ENCODE measurements at regions not wholly inside any gene's neighbourhood (a gene's known extent, or its start where the extent isn't known, plus 50 kb on each side); places are given as distances from the start of the nearest gene placed in this dataset.

- no peak overlapping the region for H3K27ac ChIP-seq (ENCODE audit: low read depth in 2 of 2, low read length in 1 of 2)
- H3K4me3 ChIP-seq (ENCODE audit: low read depth in 1 of 2, low read length in 2 of 2) = no peak overlapping the region
- no peaks in the 10 kb centered on the region for H3K36me3 ChIP-seq (ENCODE audit: control insufficient read depth in 2 of 2, insufficient read depth in 2 of 2, low read length in 1 of 2)
- H3K4me1 ChIP-seq (ENCODE audit: control insufficient read depth in 2 of 2, insufficient read depth in 2 of 2, low read length in 1 of 2) = peaks cover 0 to 7% of the 10 kb centered on the region in 2 donors
- 76 to 88% methylated on average over 2 of the region's 2 CpGs for WGBS, 2 donors
- H3K27me3 ChIP-seq (ENCODE audit: control insufficient read depth in 1 of 2, insufficient read depth in 2 of 2, low read length in 2 of 2) = no peaks in the 10 kb centered on the region
- no peaks in the 10 kb centered on the region for H3K9me3 ChIP-seq (ENCODE audit: control insufficient read depth in 2 of 2, insufficient read depth in 1 of 2, low read depth in 1 of 2, low read length in 1 of 2)
Observed at GRCh38 chr14:51535443-51536044, 116.2 kb upstream of the FRMD6 start.

- no peaks in the 10 kb centered on the region for H3K9me3 ChIP-seq (ENCODE audit: control insufficient read depth in 2 of 2, insufficient read depth in 1 of 2, low read depth in 1 of 2, low read length in 1 of 2)
- H3K4me1 ChIP-seq (ENCODE audit: control insufficient read depth in 2 of 2, insufficient read depth in 2 of 2, low read length in 1 of 2) = peaks cover 0 to 3% of the 10 kb centered on the region in 2 donors
- H3K27ac ChIP-seq (ENCODE audit: low read depth in 2 of 2, low read length in 1 of 2) = no peak overlapping the region
- no peaks in the 10 kb centered on the region for H3K27me3 ChIP-seq (ENCODE audit: control insufficient read depth in 1 of 2, insufficient read depth in 2 of 2, low read length in 2 of 2)
- 92 to 93% methylated on average over 1 of the region's 1 CpG for WGBS, 2 donors
- H3K36me3 ChIP-seq (ENCODE audit: control insufficient read depth in 2 of 2, insufficient read depth in 2 of 2, low read length in 1 of 2) = no peaks in the 10 kb centered on the region
- H3K4me3 ChIP-seq (ENCODE audit: low read depth in 1 of 2, low read length in 2 of 2) = no peak overlapping the region
Observed at GRCh38 chr14:51538973-51539372, 112.7 kb upstream of the FRMD6 start.

- H3K36me3 ChIP-seq (ENCODE audit: control insufficient read depth in 2 of 2, insufficient read depth in 2 of 2, low read length in 1 of 2) = no peaks in the 10 kb centered on the region
- H3K27ac ChIP-seq (ENCODE audit: low read depth in 2 of 2, low read length in 1 of 2) = no peak overlapping the region
- no peaks in the 10 kb centered on the region for H3K27me3 ChIP-seq (ENCODE audit: control insufficient read depth in 1 of 2, insufficient read depth in 2 of 2, low read length in 2 of 2)
- H3K4me1 ChIP-seq (ENCODE audit: control insufficient read depth in 2 of 2, insufficient read depth in 2 of 2, low read length in 1 of 2) = peaks cover 0 to 3% of the 10 kb centered on the region in 2 donors
- 11 to 16% methylated on average over 1 of the region's 1 CpG for WGBS, 2 donors
- no peak overlapping the region for H3K4me3 ChIP-seq (ENCODE audit: low read depth in 1 of 2, low read length in 2 of 2)
- no peaks in the 10 kb centered on the region for H3K9me3 ChIP-seq (ENCODE audit: control insufficient read depth in 2 of 2, insufficient read depth in 1 of 2, low read depth in 1 of 2, low read length in 1 of 2)
Observed at GRCh38 chr14:51539571-51540037, 112.1 kb upstream of the FRMD6 start.

GRCh38 chr14:51540364-51540763 is 111.3 kb upstream of the FRMD6 start:
- Histone ChIP-seq H3K27me3 (ENCODE audit: control insufficient read depth in 1 of 2, insufficient read depth in 2 of 2, low read length in 2 of 2) (no peaks in the 10 kb centered on the region), H3K27ac (ENCODE audit: low read depth in 2 of 2, low read length in 1 of 2) (no peak overlapping the region), H3K4me3 (ENCODE audit: low read depth in 1 of 2, low read length in 2 of 2) (no peak overlapping the region), H3K9me3 (ENCODE audit: control insufficient read depth in 2 of 2, insufficient read depth in 1 of 2, low read depth in 1 of 2, low read length in 1 of 2) (no peaks in the 10 kb centered on the region), H3K4me1 (ENCODE audit: control insufficient read depth in 2 of 2, insufficient read depth in 2 of 2, low read length in 1 of 2) (peaks cover 0 to 3% of the 10 kb centered on the region in 2 donors), H3K36me3 (ENCODE audit: control insufficient read depth in 2 of 2, insufficient read depth in 2 of 2, low read length in 1 of 2) (no peaks in the 10 kb centered on the region)
- WGBS, 2 donors = 80 to 88% methylated on average over 3 of the region's 3 CpGs

- H3K27ac ChIP-seq (ENCODE audit: low read depth in 2 of 2, low read length in 1 of 2) = no peak overlapping the region
- H3K4me3 ChIP-seq (ENCODE audit: low read depth in 1 of 2, low read length in 2 of 2) = no peak overlapping the region
- no peaks in the 10 kb centered on the region for H3K9me3 ChIP-seq (ENCODE audit: control insufficient read depth in 2 of 2, insufficient read depth in 1 of 2, low read depth in 1 of 2, low read length in 1 of 2)
- no peaks in the 10 kb centered on the region for H3K27me3 ChIP-seq (ENCODE audit: control insufficient read depth in 1 of 2, insufficient read depth in 2 of 2, low read length in 2 of 2)
- 52 to 61% methylated on average over 4 of the region's 4 CpGs for WGBS, 2 donors
- H3K36me3 ChIP-seq (ENCODE audit: control insufficient read depth in 2 of 2, insufficient read depth in 2 of 2, low read length in 1 of 2) = no peaks in the 10 kb centered on the region
- peaks cover 0 to 3% of the 10 kb centered on the region in 2 donors for H3K4me1 ChIP-seq (ENCODE audit: control insufficient read depth in 2 of 2, insufficient read depth in 2 of 2, low read length in 1 of 2)
Observed at GRCh38 chr14:51544471-51544870, 107.2 kb upstream of the FRMD6 start.

- H3K27ac ChIP-seq (ENCODE audit: low read depth in 2 of 2, low read length in 1 of 2) = no peak overlapping the region
- WGBS, 2 donors = 58 to 62% methylated on average over 3 of the region's 3 CpGs
Observed at GRCh38 chr14:51544901-51545300, 106.8 kb upstream of the FRMD6 start.

GRCh38 chr14:51545396-51545795 is 106.3 kb upstream of the FRMD6 start:
- H3K4me1 ChIP-seq (ENCODE audit: control insufficient read depth in 2 of 2, insufficient read depth in 2 of 2, low read length in 1 of 2) = no peaks in the 10 kb centered on the region
- H3K9me3 ChIP-seq (ENCODE audit: control insufficient read depth in 2 of 2, insufficient read depth in 1 of 2, low read depth in 1 of 2, low read length in 1 of 2) = no peaks in the 10 kb centered on the region
- H3K36me3 ChIP-seq (ENCODE audit: control insufficient read depth in 2 of 2, insufficient read depth in 2 of 2, low read length in 1 of 2) = no peaks in the 10 kb centered on the region
- H3K27me3 ChIP-seq (ENCODE audit: control insufficient read depth in 1 of 2, insufficient read depth in 2 of 2, low read length in 2 of 2) = no peaks in the 10 kb centered on the region
- H3K4me3 ChIP-seq (ENCODE audit: low read depth in 1 of 2, low read length in 2 of 2) = no peak overlapping the region
- 63 to 65% methylated on average over 3 of the region's 3 CpGs for whole genome bisulfite sequencing, 2 donors
- H3K27ac ChIP-seq (ENCODE audit: low read depth in 2 of 2, low read length in 1 of 2) = no peak overlapping the region

More at GRCh38 chr14:51544901-51545300, 106.8 kb upstream of the FRMD6 start:
- Histone ChIP-seq H3K4me3 (ENCODE audit: low read depth in 1 of 2, low read length in 2 of 2) (no peak overlapping the region), H3K4me1 (ENCODE audit: control insufficient read depth in 2 of 2, insufficient read depth in 2 of 2, low read length in 1 of 2) (peaks cover 0 to 2% of the 10 kb centered on the region in 2 donors), H3K9me3 (ENCODE audit: control insufficient read depth in 2 of 2, insufficient read depth in 1 of 2, low read depth in 1 of 2, low read length in 1 of 2) (no peaks in the 10 kb centered on the region), H3K27me3 (ENCODE audit: control insufficient read depth in 1 of 2, insufficient read depth in 2 of 2, low read length in 2 of 2) (no peaks in the 10 kb centered on the region), H3K36me3 (ENCODE audit: control insufficient read depth in 2 of 2, insufficient read depth in 2 of 2, low read length in 1 of 2) (no peaks in the 10 kb centered on the region)

GRCh38 chr14:51546099-51546498 is 105.6 kb upstream of the FRMD6 start:
- Histone ChIP-seq H3K4me3 (ENCODE audit: low read depth in 1 of 2, low read length in 2 of 2) (no peak overlapping the region), H3K4me1 (ENCODE audit: control insufficient read depth in 2 of 2, insufficient read depth in 2 of 2, low read length in 1 of 2) (no peaks in the 10 kb centered on the region), H3K27ac (ENCODE audit: low read depth in 2 of 2, low read length in 1 of 2) (no peak overlapping the region), H3K36me3 (ENCODE audit: control insufficient read depth in 2 of 2, insufficient read depth in 2 of 2, low read length in 1 of 2) (no peaks in the 10 kb centered on the region), H3K27me3 (ENCODE audit: control insufficient read depth in 1 of 2, insufficient read depth in 2 of 2, low read length in 2 of 2) (no peaks in the 10 kb centered on the region), H3K9me3 (ENCODE audit: control insufficient read depth in 2 of 2, insufficient read depth in 1 of 2, low read depth in 1 of 2, low read length in 1 of 2) (no peaks in the 10 kb centered on the region)
- WGBS, 2 donors = 32 to 60% methylated on average over 2 of the region's 2 CpGs

GRCh38 chr14:51546603-51547258 is 105.0 kb upstream of the FRMD6 start:
- Histone ChIP-seq H3K27ac (ENCODE audit: low read depth in 2 of 2, low read length in 1 of 2) (no peak overlapping the region), H3K27me3 (ENCODE audit: control insufficient read depth in 1 of 2, insufficient read depth in 2 of 2, low read length in 2 of 2) (no peaks in the 10 kb centered on the region), H3K9me3 (ENCODE audit: control insufficient read depth in 2 of 2, insufficient read depth in 1 of 2, low read depth in 1 of 2, low read length in 1 of 2) (no peaks in the 10 kb centered on the region), H3K4me1 (ENCODE audit: control insufficient read depth in 2 of 2, insufficient read depth in 2 of 2, low read length in 1 of 2) (no peaks in the 10 kb centered on the region), H3K4me3 (ENCODE audit: low read depth in 1 of 2, low read length in 2 of 2) (no peak overlapping the region), H3K36me3 (ENCODE audit: control insufficient read depth in 2 of 2, insufficient read depth in 2 of 2, low read length in 1 of 2) (no peaks in the 10 kb centered on the region)
- WGBS, 2 donors = 39 to 45% methylated on average over 2 of the region's 2 CpGs

GRCh38 chr14:51547260-51547659 is 104.5 kb upstream of the FRMD6 start:
- WGBS, 2 donors = 11 to 28% methylated on average over 3 of the region's 3 CpGs
- no peaks in the 10 kb centered on the region for H3K9me3 ChIP-seq (ENCODE audit: control insufficient read depth in 2 of 2, insufficient read depth in 1 of 2, low read depth in 1 of 2, low read length in 1 of 2)
- H3K4me3 ChIP-seq (ENCODE audit: low read depth in 1 of 2, low read length in 2 of 2) = no peak overlapping the region
- no peaks in the 10 kb centered on the region for H3K27me3 ChIP-seq (ENCODE audit: control insufficient read depth in 1 of 2, insufficient read depth in 2 of 2, low read length in 2 of 2)
- peaks cover 0 to under 1% of the 10 kb centered on the region in 2 donors for H3K4me1 ChIP-seq (ENCODE audit: control insufficient read depth in 2 of 2, insufficient read depth in 2 of 2, low read length in 1 of 2)
- no peaks in the 10 kb centered on the region for H3K36me3 ChIP-seq (ENCODE audit: control insufficient read depth in 2 of 2, insufficient read depth in 2 of 2, low read length in 1 of 2)
- peak overlapping the region in 1 of 2 donors; percentile 2 for H3K27ac ChIP-seq (ENCODE audit: low read depth in 2 of 2, low read length in 1 of 2)

Data from esophagus (tissue), 2 donors.